Lung (tissue), 11 donors: ENCODE measurements at regions not wholly inside any gene's neighbourhood (a gene's known extent, or its start where the extent isn't known, plus 50 kb on each side); places are given as distances from the start of the nearest gene placed in this dataset.

Source experiments
- ATAC-seq: fragments of 200-7000 bp; cut with Tn5 transposase; one replicate; pipeline ENCODE4 v1.9.1; 2020; ENCODE audit warnings: moderate number of reproducible peaks; ENCODE audit not compliant: insufficient read depth, low FRiP score
- DNase-seq, 3 donors: peaks; one replicate each; pipeline ENCODE4 v3.0.0-alpha.2; 2013 to 2017
- H3K27ac ChIP-seq, 2 donors: one replicate each; pipeline ENCODE4 v1.5.1; 2013; ENCODE audit warnings: mild to moderate bottlenecking in 2 of 2, moderate library complexity in 2 of 2, control low read depth in 1 of 2, inconsistent platforms in 1 of 2, low read depth in 1 of 2, low read length in 1 of 2
- H3K27me3 ChIP-seq, 3 donors: one replicate each; pipeline ENCODE4 v1.5.1; 2013; ENCODE audit warnings: low read length in 2 of 3; ENCODE audit not compliant: control insufficient read depth in 3 of 3, insufficient read depth in 3 of 3
- H3K36me3 ChIP-seq, 4 donors: one replicate each; pipeline ENCODE4 v1.5.1; 2013; ENCODE audit warnings: low read length in 4 of 4, mild to moderate bottlenecking in 1 of 4, moderate library complexity in 1 of 4; ENCODE audit not compliant: control insufficient read depth in 4 of 4, insufficient read depth in 4 of 4
- H3K4me1 ChIP-seq, 5 donors: one replicate each; pipeline ENCODE4 v1.5.1; 2013; ENCODE audit warnings: low read length in 5 of 5, mild to moderate bottlenecking in 2 of 5, moderate library complexity in 1 of 5; ENCODE audit not compliant: control insufficient read depth in 5 of 5, insufficient read depth in 5 of 5
- H3K4me3 ChIP-seq: one replicate; pipeline ENCODE4 v1.5.1; 2013; ENCODE audit warnings: mild to moderate bottlenecking, control low read depth, moderate library complexity
- H3K9ac ChIP-seq, 2 donors: one replicate each; pipeline ENCODE4 v1.5.1; 2013; ENCODE audit warnings: low read length in 2 of 2, control low read depth in 1 of 2; ENCODE audit not compliant: insufficient read depth in 1 of 2
- H3K9me3 ChIP-seq, 4 donors: one replicate each; pipeline ENCODE4 v1.5.1; 2013; ENCODE audit warnings: low read length in 3 of 4, mild to moderate bottlenecking in 1 of 4, moderate library complexity in 1 of 4; ENCODE audit not compliant: control insufficient read depth in 4 of 4, insufficient read depth in 3 of 4
- CTCF ChIP-seq: IDR thresholded peaks from 2 replicates; pipeline ENCODE4 v1.5.1; 2012; ENCODE audit warnings: mild to moderate bottlenecking; ENCODE audit errors: control extremely low read depth, extremely low read depth
- WGBS, 2 donors: extraction: QIAGEN DNeasy Blood & Tissue Kit; methylation state at CpG; one replicate each; pipeline ENCODE4 v1.1.7; 2013; 5-methylcytosine and 5-hydroxymethylcytosine counted together
- donor health status: control.
- donor health status: control.
- donor health status: Bipolar disorder and iron deficiency.
- donor health status: healthy.
- donor health status: DM: yes; HTN: yes; CAD: no.

DNA sequence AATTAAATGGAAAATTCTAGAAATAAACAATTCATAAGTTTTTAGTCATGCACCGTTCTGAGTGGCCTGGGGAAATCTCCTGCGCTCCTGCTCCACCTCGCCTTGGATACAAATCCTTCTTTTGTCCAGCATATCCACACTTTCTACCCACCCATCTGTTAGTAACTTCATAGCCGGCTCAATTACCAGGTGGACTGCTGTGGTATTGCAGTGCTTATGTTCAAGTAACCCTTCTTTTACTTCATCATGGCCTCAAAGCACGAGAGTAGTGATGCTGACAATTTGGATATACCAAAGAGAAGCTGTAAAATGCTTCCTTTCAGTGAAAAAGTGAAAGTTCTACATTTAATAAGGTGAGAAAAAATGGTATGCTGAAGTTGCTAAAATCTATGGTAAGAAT lies 142.3 kb upstream of the CHL1 start:
- Histone ChIP-seq H3K9me3 (peaks cover 0 to 2% (median 0%) of the 10 kb centered on the region in 4 donors), H3K27ac (no peak overlapping the region), H3K9ac (no peak overlapping the region), H3K27me3 (no peaks in the 10 kb centered on the region), H3K4me3 (no peak overlapping the region), H3K4me1 (no peaks in the 10 kb centered on the region), H3K36me3 (no peaks in the 10 kb centered on the region)
- 83 to 84% methylated on average over 5 of the region's 5 CpGs for WGBS, 2 donors
- ATAC-seq (no peak), DNase-seq (no peak)
- no peak for TF ChIP-seq CTCF

- peaks cover 0 to 2% (median 0%) of the 10 kb centered on the region in 4 donors for H3K9me3 ChIP-seq
- DNase-seq (no peak), ATAC-seq (no peak)
- H3K36me3 ChIP-seq: no peaks in the 10 kb centered on the region
- no peak for TF ChIP-seq CTCF
- H3K4me1 ChIP-seq: no peaks in the 10 kb centered on the region
- H3K9ac ChIP-seq: no peak overlapping the region
- H3K27me3 ChIP-seq: no peaks in the 10 kb centered on the region
- 82 to 87% methylated on average over 4 of the region's 4 CpGs for WGBS, 2 donors
- H3K27ac ChIP-seq: no peak overlapping the region
- no peak overlapping the region for H3K4me3 ChIP-seq
Measured at GRCh38 chr3:56672-57071, 139.9 kb upstream of the CHL1 start.

DNA sequence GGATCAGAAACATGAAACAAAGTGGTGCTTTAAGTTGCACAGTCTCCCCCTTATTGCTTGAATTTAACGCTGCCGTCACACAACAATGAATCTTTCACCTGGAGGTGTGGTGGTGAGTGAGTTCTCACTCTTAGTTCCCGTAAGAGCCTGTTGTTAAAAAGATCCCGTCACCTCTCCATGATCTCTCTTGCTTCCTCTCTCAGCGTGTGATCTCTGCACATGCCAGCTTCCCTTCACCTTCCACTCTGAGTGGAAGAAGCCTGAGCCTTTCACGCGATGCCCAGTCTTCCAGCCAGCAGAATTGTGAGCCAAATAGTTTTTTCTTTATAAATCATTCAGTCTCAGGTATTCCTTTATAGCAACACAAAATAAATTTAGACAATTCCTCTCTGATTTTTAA lies 136.7 kb upstream of the CHL1 start:
- H3K27me3 ChIP-seq: no peaks in the 10 kb centered on the region
- H3K4me3 ChIP-seq: no peak overlapping the region
- H3K27ac ChIP-seq: no peak overlapping the region
- ATAC-seq (no peak), DNase-seq (no peak)
- H3K36me3 ChIP-seq: no peaks in the 10 kb centered on the region
- TF ChIP-seq CTCF: no peak
- H3K9me3 ChIP-seq: peaks cover 0 to 2% (median 0%) of the 10 kb centered on the region in 4 donors
- H3K9ac ChIP-seq: no peak overlapping the region
- peaks cover 0 to 11% (median 0%) of the 10 kb centered on the region in 5 donors for H3K4me1 ChIP-seq
- 69 to 79% methylated on average over 7 of the region's 7 CpGs for WGBS, 2 donors

GRCh38 chr3:63095-63765 lies 133.3 kb upstream of the CHL1 start:
- Histone ChIP-seq H3K9me3 (peaks cover 0 to 2% (median 0%) of the 10 kb centered on the region in 4 donors), H3K27me3 (no peaks in the 10 kb centered on the region), H3K36me3 (no peaks in the 10 kb centered on the region), H3K9ac (peak overlapping the region in 1 of 2 donors; percentile 1), H3K4me1 (peaks cover 0 to 11% (median 0%) of the 10 kb centered on the region in 5 donors), H3K4me3 (no peak overlapping the region), H3K27ac (no peak overlapping the region)
- WGBS, 2 donors: 36 to 59% methylated on average over 7 of the region's 7 CpGs
- no peak for TF ChIP-seq CTCF
- ATAC-seq (peak; percentile 38), DNase-seq (peak; percentile 13 to 54 (median 54))
